ENCODE measurements at regions not wholly inside any gene's neighbourhood (a gene's known extent, or its start where the extent isn't known, plus 50 kb on each side); places are given as distances from the start of the nearest gene placed in this dataset.

DNA sequence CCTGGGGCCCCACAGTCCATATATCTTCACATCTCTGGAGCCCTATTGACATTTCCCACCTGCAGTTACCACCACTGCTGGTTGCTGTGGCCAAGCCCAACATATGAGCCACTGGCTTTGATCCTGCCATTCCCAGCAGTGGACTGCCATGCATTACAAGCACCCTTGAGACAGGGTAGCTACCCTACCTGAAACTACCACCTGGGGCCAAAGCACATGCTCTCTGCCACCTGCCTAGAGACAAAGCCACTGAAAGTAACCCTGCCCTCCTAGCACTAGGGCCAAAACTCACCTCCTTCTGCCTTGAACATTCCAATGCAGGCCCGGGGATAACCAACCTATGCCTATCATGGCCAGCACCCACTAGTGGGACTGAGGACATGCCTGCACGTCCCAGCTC lies 255.5 kb upstream of the KHDRBS2 start:
- no peaks in the 10 kb centered on the region for H3K27me3 ChIP-seq (ENCODE audit: insufficient read depth, low read length, poor library complexity)
- no peaks in the 10 kb centered on the region for H3K36me3 ChIP-seq (ENCODE audit: insufficient read depth, low read length)
- no peak overlapping the region for H3K27ac ChIP-seq (ENCODE audit: low read length)
- H3K4me3 ChIP-seq (ENCODE audit: low read depth in 1 of 2, low read length in 2 of 2): no peak overlapping the region
- ATAC-seq (ENCODE audit: insufficient read depth, low read depth) (no peak), DNase-seq (no peak)
- no peak overlapping the region for H3K4me2 ChIP-seq (ENCODE audit: insufficient read depth, low read length)
- H3K9me3 ChIP-seq (ENCODE audit: insufficient read depth, low read length, severe bottlenecking): no peaks in the 10 kb centered on the region
- TF ChIP-seq EZH2 (IDR thresholded peaks at IDR 0.05; ENCODE audit: borderline replicate concordance, low read depth, low read length, severe bottlenecking): no peak
- TF ChIP-seq, protein P1, sequence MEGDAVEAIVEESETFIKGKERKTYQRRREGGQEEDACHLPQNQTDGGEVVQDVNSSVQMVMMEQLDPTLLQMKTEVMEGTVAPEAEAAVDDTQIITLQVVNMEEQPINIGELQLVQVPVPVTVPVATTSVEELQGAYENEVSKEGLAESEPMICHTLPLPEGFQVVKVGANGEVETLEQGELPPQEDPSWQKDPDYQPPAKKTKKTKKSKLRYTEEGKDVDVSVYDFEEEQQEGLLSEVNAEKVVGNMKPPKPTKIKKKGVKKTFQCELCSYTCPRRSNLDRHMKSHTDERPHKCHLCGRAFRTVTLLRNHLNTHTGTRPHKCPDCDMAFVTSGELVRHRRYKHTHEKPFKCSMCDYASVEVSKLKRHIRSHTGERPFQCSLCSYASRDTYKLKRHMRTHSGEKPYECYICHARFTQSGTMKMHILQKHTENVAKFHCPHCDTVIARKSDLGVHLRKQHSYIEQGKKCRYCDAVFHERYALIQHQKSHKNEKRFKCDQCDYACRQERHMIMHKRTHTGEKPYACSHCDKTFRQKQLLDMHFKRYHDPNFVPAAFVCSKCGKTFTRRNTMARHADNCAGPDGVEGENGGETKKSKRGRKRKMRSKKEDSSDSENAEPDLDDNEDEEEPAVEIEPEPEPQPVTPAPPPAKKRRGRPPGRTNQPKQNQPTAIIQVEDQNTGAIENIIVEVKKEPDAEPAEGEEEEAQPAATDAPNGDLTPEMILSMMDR (IDR thresholded peaks at IDR 0.05; ENCODE audit: borderline replicate concordance, extremely low read depth, low read length, poor library complexity, severe bottlenecking): no peak
- no peaks in the 10 kb centered on the region for H3K79me2 ChIP-seq (ENCODE audit: insufficient read depth, low read length)
- no peaks in the 10 kb centered on the region for H3K4me1 ChIP-seq (ENCODE audit: insufficient read depth, low read length)
- H3K9ac ChIP-seq (ENCODE audit: low read depth, low read length): no peak overlapping the region
- H4K20me1 ChIP-seq (ENCODE audit: insufficient read depth, low read length): no peaks in the 10 kb centered on the region
- no peak overlapping the region for H2AFZ ChIP-seq (ENCODE audit: low read depth, low read length)

DNA sequence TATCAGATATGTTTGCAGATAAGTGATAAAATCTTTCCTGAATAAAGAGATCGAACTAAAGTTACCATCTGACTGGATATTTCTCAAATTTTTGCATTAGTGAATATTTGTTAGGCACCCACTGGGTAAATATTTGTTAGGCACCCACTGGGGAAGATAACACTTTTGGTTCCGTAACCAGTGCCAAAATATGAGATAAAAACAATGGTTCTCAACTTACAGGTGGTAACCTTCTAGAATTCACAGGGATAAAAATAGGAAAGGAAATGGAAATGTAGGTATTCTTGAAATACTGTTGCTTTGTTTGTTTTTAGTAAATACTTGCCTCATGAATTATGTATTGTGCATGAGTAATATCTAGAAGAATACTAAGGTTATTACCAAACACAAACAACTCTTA lies 245.0 kb upstream of the KHDRBS2 start:
- DNase-seq (no peak), ATAC-seq (ENCODE audit: insufficient read depth, low read depth) (no peak)
- H3K4me3 ChIP-seq (ENCODE audit: low read depth in 1 of 2, low read length in 2 of 2): no peak overlapping the region
- no peaks in the 10 kb centered on the region for H3K27me3 ChIP-seq (ENCODE audit: insufficient read depth, low read length, poor library complexity)
- H3K27ac ChIP-seq (ENCODE audit: low read length): no peak overlapping the region
- no peak overlapping the region for H3K4me2 ChIP-seq (ENCODE audit: insufficient read depth, low read length)
- no peak overlapping the region for H3K9ac ChIP-seq (ENCODE audit: low read depth, low read length)
- no peak for TF ChIP-seq EZH2 (IDR thresholded peaks at IDR 0.05; ENCODE audit: borderline replicate concordance, low read depth, low read length, severe bottlenecking)
- TF ChIP-seq, protein P1 (IDR thresholded peaks at IDR 0.05; ENCODE audit: borderline replicate concordance, extremely low read depth, low read length, poor library complexity, severe bottlenecking): no peak
- H3K9me3 ChIP-seq (ENCODE audit: insufficient read depth, low read length, severe bottlenecking): no peaks in the 10 kb centered on the region
- no peak overlapping the region for H2AFZ ChIP-seq (ENCODE audit: low read depth, low read length)
- no peaks in the 10 kb centered on the region for H3K36me3 ChIP-seq (ENCODE audit: insufficient read depth, low read length)
- H4K20me1 ChIP-seq (ENCODE audit: insufficient read depth, low read length): no peaks in the 10 kb centered on the region
- no peaks in the 10 kb centered on the region for H3K4me1 ChIP-seq (ENCODE audit: insufficient read depth, low read length)
- no peaks in the 10 kb centered on the region for H3K79me2 ChIP-seq (ENCODE audit: insufficient read depth, low read length)

DNA sequence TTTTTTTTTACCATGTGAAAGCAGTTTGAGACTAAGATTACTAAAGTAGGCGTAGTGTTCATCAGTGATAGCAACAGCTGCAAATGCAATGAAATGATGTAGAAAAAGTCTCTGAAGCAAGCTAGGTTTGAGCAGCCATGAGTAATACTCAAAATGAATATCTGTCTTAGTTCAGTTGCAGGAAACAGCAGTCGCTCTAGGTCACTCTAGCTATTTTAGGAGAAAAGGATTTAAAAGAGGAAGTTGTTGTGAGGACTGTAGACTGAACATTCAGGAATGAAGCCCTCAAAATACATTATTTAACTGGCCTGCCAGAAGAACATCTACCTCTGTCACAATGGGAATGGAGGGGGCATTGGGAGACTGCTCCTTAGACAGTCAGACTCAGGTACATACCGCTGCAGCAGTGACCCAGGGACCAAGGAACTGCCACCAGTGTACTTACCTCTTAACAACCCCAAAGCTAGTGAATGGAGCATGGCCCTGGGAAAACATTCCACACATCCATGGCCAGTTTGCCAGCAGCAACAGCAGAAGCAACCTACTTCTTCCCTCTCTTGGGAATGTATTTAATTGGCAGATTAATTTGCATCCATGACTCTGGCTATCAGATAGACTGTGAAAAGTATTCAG lies 243.0 kb upstream of the KHDRBS2 start:
- Histone ChIP-seq H3K9ac (ENCODE audit: low read depth, low read length) (no peak overlapping the region), H3K36me3 (ENCODE audit: insufficient read depth, low read length) (no peaks in the 10 kb centered on the region), H3K27me3 (ENCODE audit: insufficient read depth, low read length, poor library complexity) (no peaks in the 10 kb centered on the region), H2AFZ (ENCODE audit: low read depth, low read length) (no peak overlapping the region), H3K4me1 (ENCODE audit: insufficient read depth, low read length) (no peaks in the 10 kb centered on the region), H3K9me3 (ENCODE audit: insufficient read depth, low read length, severe bottlenecking) (no peaks in the 10 kb centered on the region), H3K79me2 (ENCODE audit: insufficient read depth, low read length) (no peaks in the 10 kb centered on the region), H3K27ac (ENCODE audit: low read length) (no peak overlapping the region), H3K4me3 (ENCODE audit: low read depth in 1 of 2, low read length in 2 of 2) (no peak overlapping the region), H3K4me2 (ENCODE audit: insufficient read depth, low read length) (no peak overlapping the region), H4K20me1 (ENCODE audit: insufficient read depth, low read length) (no peaks in the 10 kb centered on the region)
- TF ChIP-seq EZH2 (IDR thresholded peaks at IDR 0.05; ENCODE audit: borderline replicate concordance, low read depth, low read length, severe bottlenecking): no peak
- TF ChIP-seq, protein P1 (IDR thresholded peaks at IDR 0.05; ENCODE audit: borderline replicate concordance, extremely low read depth, low read length, poor library complexity, severe bottlenecking): no peak
- no peak for ATAC-seq (ENCODE audit: insufficient read depth, low read depth)
- no peak for DNase-seq

All from DND-41 (cell line).